ENCODE measurements at regions not wholly inside any gene's neighbourhood (a gene's known extent, or its start where the extent isn't known, plus 50 kb on each side); places are given as distances from the start of the nearest gene placed in this dataset.

DNA sequence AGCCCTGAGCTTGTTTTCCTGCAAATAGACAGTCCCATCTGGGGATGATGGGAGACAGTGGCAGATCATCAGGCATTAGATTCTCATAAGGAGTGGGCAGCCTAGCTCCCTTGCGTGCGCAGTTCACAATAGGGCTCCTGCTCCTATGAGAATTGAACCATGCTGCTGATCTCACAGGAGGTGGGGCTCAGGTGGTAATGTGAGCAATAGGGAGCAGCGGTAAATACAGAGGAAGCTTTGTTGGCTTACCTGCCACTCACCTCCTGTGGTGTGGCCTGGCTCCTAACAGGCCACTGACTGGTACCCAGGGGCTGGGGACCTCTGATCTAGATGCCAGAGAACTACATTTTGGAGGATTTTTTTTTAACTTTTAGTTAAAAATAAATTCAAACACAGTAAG is 434.8 kb upstream of the MKI67 start:
- TF ChIP-seq, protein P1, sequence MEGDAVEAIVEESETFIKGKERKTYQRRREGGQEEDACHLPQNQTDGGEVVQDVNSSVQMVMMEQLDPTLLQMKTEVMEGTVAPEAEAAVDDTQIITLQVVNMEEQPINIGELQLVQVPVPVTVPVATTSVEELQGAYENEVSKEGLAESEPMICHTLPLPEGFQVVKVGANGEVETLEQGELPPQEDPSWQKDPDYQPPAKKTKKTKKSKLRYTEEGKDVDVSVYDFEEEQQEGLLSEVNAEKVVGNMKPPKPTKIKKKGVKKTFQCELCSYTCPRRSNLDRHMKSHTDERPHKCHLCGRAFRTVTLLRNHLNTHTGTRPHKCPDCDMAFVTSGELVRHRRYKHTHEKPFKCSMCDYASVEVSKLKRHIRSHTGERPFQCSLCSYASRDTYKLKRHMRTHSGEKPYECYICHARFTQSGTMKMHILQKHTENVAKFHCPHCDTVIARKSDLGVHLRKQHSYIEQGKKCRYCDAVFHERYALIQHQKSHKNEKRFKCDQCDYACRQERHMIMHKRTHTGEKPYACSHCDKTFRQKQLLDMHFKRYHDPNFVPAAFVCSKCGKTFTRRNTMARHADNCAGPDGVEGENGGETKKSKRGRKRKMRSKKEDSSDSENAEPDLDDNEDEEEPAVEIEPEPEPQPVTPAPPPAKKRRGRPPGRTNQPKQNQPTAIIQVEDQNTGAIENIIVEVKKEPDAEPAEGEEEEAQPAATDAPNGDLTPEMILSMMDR (IDR thresholded peaks at IDR 0.05), result no peak
- no peak for TF ChIP-seq POLR2A (IDR thresholded peaks at IDR 0.05)
